ENCODE measurements at regions not wholly inside any gene's neighbourhood (a gene's known extent, or its start where the extent isn't known, plus 50 kb on each side); places are given as distances from the start of the nearest gene placed in this dataset.

- H3K9ac ChIP-seq (ENCODE audit: low read length), result no peak overlapping the region
- no peaks in the 10 kb centered on the region for H3K79me1 ChIP-seq (ENCODE audit: low read length)
- no peak for DNase-seq
- H3K4me2 ChIP-seq (ENCODE audit: low read length), result no peak overlapping the region
- WGBS (ENCODE audit: extremely low coverage, insufficient coverage, low lambda C conversion rate), result no CpG with 5 or more reads among the region's 9 CpGs
- no peak overlapping the region for H3K4ac ChIP-seq (ENCODE audit: low read depth, low read length)
- H3K4me3 ChIP-seq (ENCODE audit: low read length), result no peak overlapping the region
- no peak overlapping the region for H4K5ac ChIP-seq (ENCODE audit: low read length)
- H3K56ac ChIP-seq (ENCODE audit: low read length), result no peak overlapping the region
- H3K23ac ChIP-seq (ENCODE audit: low read length), result no peak overlapping the region
- no peak overlapping the region for H2AK5ac ChIP-seq (ENCODE audit: low read length)
- no peak overlapping the region for H2BK5ac ChIP-seq (ENCODE audit: low read length)
- H3K36me3 ChIP-seq (ENCODE audit: control insufficient read depth, insufficient read depth, low read length), result no peaks in the 10 kb centered on the region
- no peak overlapping the region for H2BK120ac ChIP-seq (ENCODE audit: low read depth, low read length)
- no peaks in the 10 kb centered on the region for H3K4me1 ChIP-seq (ENCODE audit: control insufficient read depth, low read depth, low read length)
- no peaks in the 10 kb centered on the region for H3K79me2 ChIP-seq (ENCODE audit: control insufficient read depth, insufficient read depth, low read length)
- no peak overlapping the region for H4K8ac ChIP-seq (ENCODE audit: low read depth, low read length)
- H3K18ac ChIP-seq (ENCODE audit: low read length), result peak overlapping the region; percentile 28
- H3K27ac ChIP-seq (ENCODE audit: low read depth, low read length), result no peak overlapping the region
- H2BK15ac ChIP-seq (replicated peaks; ENCODE audit: low read depth), result no peak overlapping the region
- no peaks in the 10 kb centered on the region for H3K27me3 ChIP-seq (ENCODE audit: insufficient read depth, low read length, poor library complexity)
Observed at GRCh38 chr2:22901471-22902179, 483.4 kb upstream of the KLHL29 start.

- H4K8ac ChIP-seq (ENCODE audit: low read depth, low read length), result no peak overlapping the region
- no peak overlapping the region for H3K9ac ChIP-seq (ENCODE audit: low read length)
- no peak overlapping the region for H3K4ac ChIP-seq (ENCODE audit: low read depth, low read length)
- no peaks in the 10 kb centered on the region for H3K79me1 ChIP-seq (ENCODE audit: low read length)
- H3K4me3 ChIP-seq (ENCODE audit: low read length), result no peak overlapping the region
- H3K18ac ChIP-seq (ENCODE audit: low read length), result no peak overlapping the region
- no peak overlapping the region for H3K23ac ChIP-seq (ENCODE audit: low read length)
- no peak overlapping the region for H2BK120ac ChIP-seq (ENCODE audit: low read depth, low read length)
- no peak overlapping the region for H2BK5ac ChIP-seq (ENCODE audit: low read length)
- no peaks in the 10 kb centered on the region for H3K79me2 ChIP-seq (ENCODE audit: control insufficient read depth, insufficient read depth, low read length)
- no peak overlapping the region for H3K27ac ChIP-seq (ENCODE audit: low read depth, low read length)
- no peaks in the 10 kb centered on the region for H3K4me1 ChIP-seq (ENCODE audit: control insufficient read depth, low read depth, low read length)
- no peak overlapping the region for H4K5ac ChIP-seq (ENCODE audit: low read length)
- no peaks in the 10 kb centered on the region for H3K27me3 ChIP-seq (ENCODE audit: insufficient read depth, low read length, poor library complexity)
- H2AK5ac ChIP-seq (ENCODE audit: low read length), result no peak overlapping the region
- no CpG with 5 or more reads among the region's 5 CpGs for WGBS (ENCODE audit: extremely low coverage, insufficient coverage, low lambda C conversion rate)
- H3K4me2 ChIP-seq (ENCODE audit: low read length), result no peak overlapping the region
- DNase-seq, result no peak
- no peak overlapping the region for H2BK15ac ChIP-seq (replicated peaks; ENCODE audit: low read depth)
- H3K36me3 ChIP-seq (ENCODE audit: control insufficient read depth, insufficient read depth, low read length), result no peaks in the 10 kb centered on the region
- H3K56ac ChIP-seq (ENCODE audit: low read length), result no peak overlapping the region
Observed at GRCh38 chr2:22902180-22902550, 482.8 kb upstream of the KLHL29 start.

DNA sequence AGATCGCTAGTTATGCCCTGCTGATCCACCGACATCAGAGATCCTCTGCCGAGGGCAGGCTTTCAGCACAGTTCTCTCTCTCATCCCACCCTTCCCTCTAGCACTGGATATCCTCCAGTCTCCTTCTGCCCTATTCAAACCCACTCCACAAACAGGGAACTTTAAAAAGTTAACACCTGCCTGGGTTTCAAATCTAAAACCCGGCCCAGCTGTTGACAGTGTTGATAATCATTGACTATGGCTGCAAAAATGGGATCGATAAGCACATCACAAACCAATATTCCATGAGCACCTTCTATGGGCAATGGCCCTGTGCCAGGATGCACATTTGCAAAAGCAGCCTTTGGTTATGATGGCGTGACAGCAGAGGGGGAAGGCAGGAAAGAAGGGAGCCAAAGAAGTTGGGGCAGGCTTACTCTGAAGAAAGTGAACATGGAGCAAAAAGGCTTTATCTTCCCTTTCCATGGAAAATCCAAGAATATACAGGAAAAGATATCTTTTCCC, 482.3 kb upstream of the KLHL29 start:
- H2BK5ac ChIP-seq (ENCODE audit: low read length), result no peak overlapping the region
- no peak overlapping the region for H3K27ac ChIP-seq (ENCODE audit: low read depth, low read length)
- H3K4ac ChIP-seq (ENCODE audit: low read depth, low read length), result no peak overlapping the region
- H4K8ac ChIP-seq (ENCODE audit: low read depth, low read length), result no peak overlapping the region
- H3K4me2 ChIP-seq (ENCODE audit: low read length), result no peak overlapping the region
- H3K4me3 ChIP-seq (ENCODE audit: low read length), result no peak overlapping the region
- no peak overlapping the region for H3K56ac ChIP-seq (ENCODE audit: low read length)
- H3K9ac ChIP-seq (ENCODE audit: low read length), result no peak overlapping the region
- H2AK5ac ChIP-seq (ENCODE audit: low read length), result no peak overlapping the region
- H2BK120ac ChIP-seq (ENCODE audit: low read depth, low read length), result no peak overlapping the region
- no peak for DNase-seq
- H3K36me3 ChIP-seq (ENCODE audit: control insufficient read depth, insufficient read depth, low read length), result no peaks in the 10 kb centered on the region
- H3K79me2 ChIP-seq (ENCODE audit: control insufficient read depth, insufficient read depth, low read length), result no peaks in the 10 kb centered on the region
- H2BK15ac ChIP-seq (replicated peaks; ENCODE audit: low read depth), result no peak overlapping the region
- no peaks in the 10 kb centered on the region for H3K79me1 ChIP-seq (ENCODE audit: low read length)
- no CpG with 5 or more reads among the region's 6 CpGs for WGBS (ENCODE audit: extremely low coverage, insufficient coverage, low lambda C conversion rate)
- no peak overlapping the region for H3K18ac ChIP-seq (ENCODE audit: low read length)
- no peak overlapping the region for H4K5ac ChIP-seq (ENCODE audit: low read length)
- no peak overlapping the region for H3K23ac ChIP-seq (ENCODE audit: low read length)
- H3K4me1 ChIP-seq (ENCODE audit: control insufficient read depth, low read depth, low read length), result no peaks in the 10 kb centered on the region
- no peaks in the 10 kb centered on the region for H3K27me3 ChIP-seq (ENCODE audit: insufficient read depth, low read length, poor library complexity)

DNA sequence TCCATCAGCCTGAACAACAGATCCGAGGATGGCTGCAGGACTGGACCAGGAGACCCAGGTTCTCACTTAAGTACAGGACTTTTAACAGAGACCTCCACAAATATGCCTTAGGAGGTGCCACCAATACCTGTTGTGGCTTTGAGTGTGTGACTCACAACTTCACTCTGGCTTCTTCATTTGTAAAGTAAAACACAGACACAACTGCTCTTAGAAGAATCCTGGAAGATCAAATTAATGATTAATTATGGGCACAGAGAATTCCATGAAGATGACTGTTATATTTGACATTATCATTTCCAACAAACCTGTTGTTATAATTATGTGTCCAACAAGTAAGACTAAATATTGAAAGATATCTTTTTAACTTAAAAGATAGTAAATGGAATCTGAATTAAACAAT, 481.4 kb upstream of the KLHL29 start:
- no peak overlapping the region for H4K8ac ChIP-seq (ENCODE audit: low read depth, low read length)
- no peaks in the 10 kb centered on the region for H3K4me1 ChIP-seq (ENCODE audit: control insufficient read depth, low read depth, low read length)
- no CpG with 5 or more reads among the region's 1 CpG for WGBS (ENCODE audit: extremely low coverage, insufficient coverage, low lambda C conversion rate)
- no peak overlapping the region for H3K9ac ChIP-seq (ENCODE audit: low read length)
- no peak overlapping the region for H3K4ac ChIP-seq (ENCODE audit: low read depth, low read length)
- H3K56ac ChIP-seq (ENCODE audit: low read length), result no peak overlapping the region
- no peak overlapping the region for H3K27ac ChIP-seq (ENCODE audit: low read depth, low read length)
- H3K79me1 ChIP-seq (ENCODE audit: low read length), result no peaks in the 10 kb centered on the region
- H3K79me2 ChIP-seq (ENCODE audit: control insufficient read depth, insufficient read depth, low read length), result no peaks in the 10 kb centered on the region
- no peak overlapping the region for H3K23ac ChIP-seq (ENCODE audit: low read length)
- H2BK120ac ChIP-seq (ENCODE audit: low read depth, low read length), result no peak overlapping the region
- H3K4me3 ChIP-seq (ENCODE audit: low read length), result no peak overlapping the region
- DNase-seq, result no peak
- no peaks in the 10 kb centered on the region for H3K27me3 ChIP-seq (ENCODE audit: insufficient read depth, low read length, poor library complexity)
- no peak overlapping the region for H2AK5ac ChIP-seq (ENCODE audit: low read length)
- H3K18ac ChIP-seq (ENCODE audit: low read length), result no peak overlapping the region
- H3K4me2 ChIP-seq (ENCODE audit: low read length), result no peak overlapping the region
- no peak overlapping the region for H4K5ac ChIP-seq (ENCODE audit: low read length)
- H3K36me3 ChIP-seq (ENCODE audit: control insufficient read depth, insufficient read depth, low read length), result no peaks in the 10 kb centered on the region
- H2BK5ac ChIP-seq (ENCODE audit: low read length), result no peak overlapping the region
- H2BK15ac ChIP-seq (replicated peaks; ENCODE audit: low read depth), result no peak overlapping the region

- Histone ChIP-seq H3K4me2 (ENCODE audit: low read length) (no peak overlapping the region), H2BK120ac (ENCODE audit: low read depth, low read length) (no peak overlapping the region), H3K27ac (ENCODE audit: low read depth, low read length) (no peak overlapping the region), H4K5ac (ENCODE audit: low read length) (no peak overlapping the region), H3K4ac (ENCODE audit: low read depth, low read length) (no peak overlapping the region), H3K4me3 (ENCODE audit: low read length) (no peak overlapping the region), H3K79me1 (ENCODE audit: low read length) (no peaks in the 10 kb centered on the region), H3K56ac (ENCODE audit: low read length) (no peak overlapping the region), H3K79me2 (ENCODE audit: control insufficient read depth, insufficient read depth, low read length) (no peaks in the 10 kb centered on the region), H3K4me1 (ENCODE audit: control insufficient read depth, low read depth, low read length) (no peaks in the 10 kb centered on the region), H3K36me3 (ENCODE audit: control insufficient read depth, insufficient read depth, low read length) (no peaks in the 10 kb centered on the region), H3K9ac (ENCODE audit: low read length) (no peak overlapping the region), H3K18ac (ENCODE audit: low read length) (no peak overlapping the region), H3K23ac (ENCODE audit: low read length) (no peak overlapping the region), H2AK5ac (ENCODE audit: low read length) (no peak overlapping the region), H3K27me3 (ENCODE audit: insufficient read depth, low read length, poor library complexity) (no peaks in the 10 kb centered on the region), H2BK15ac (replicated peaks; ENCODE audit: low read depth) (no peak overlapping the region), H4K8ac (ENCODE audit: low read depth, low read length) (no peak overlapping the region), H2BK5ac (ENCODE audit: low read length) (no peak overlapping the region)
- peak; percentile 62 for DNase-seq
- no CpG with 5 or more reads among the region's 6 CpGs for WGBS (ENCODE audit: extremely low coverage, insufficient coverage, low lambda C conversion rate)
Observed at GRCh38 chr2:22904126-22904684, 480.8 kb upstream of the KLHL29 start.

- Histone ChIP-seq H3K4ac (ENCODE audit: low read depth, low read length) (no peak overlapping the region), H2BK120ac (ENCODE audit: low read depth, low read length) (no peak overlapping the region), H3K27me3 (ENCODE audit: insufficient read depth, low read length, poor library complexity) (no peaks in the 10 kb centered on the region), H2BK5ac (ENCODE audit: low read length) (no peak overlapping the region), H3K79me2 (ENCODE audit: control insufficient read depth, insufficient read depth, low read length) (no peaks in the 10 kb centered on the region), H3K56ac (ENCODE audit: low read length) (no peak overlapping the region), H4K5ac (ENCODE audit: low read length) (no peak overlapping the region), H3K4me3 (ENCODE audit: low read length) (no peak overlapping the region), H3K18ac (ENCODE audit: low read length) (no peak overlapping the region), H4K8ac (ENCODE audit: low read depth, low read length) (no peak overlapping the region), H2AK5ac (ENCODE audit: low read length) (no peak overlapping the region), H3K23ac (ENCODE audit: low read length) (no peak overlapping the region), H3K9ac (ENCODE audit: low read length) (no peak overlapping the region), H3K4me1 (ENCODE audit: control insufficient read depth, low read depth, low read length) (no peaks in the 10 kb centered on the region), H3K27ac (ENCODE audit: low read depth, low read length) (no peak overlapping the region), H3K4me2 (ENCODE audit: low read length) (no peak overlapping the region), H2BK15ac (replicated peaks; ENCODE audit: low read depth) (no peak overlapping the region), H3K36me3 (ENCODE audit: control insufficient read depth, insufficient read depth, low read length) (no peaks in the 10 kb centered on the region), H3K79me1 (ENCODE audit: low read length) (no peaks in the 10 kb centered on the region)
- no CpG with 5 or more reads among the region's 2 CpGs for WGBS (ENCODE audit: extremely low coverage, insufficient coverage, low lambda C conversion rate)
- no peak for DNase-seq
Observed at GRCh38 chr2:22907330-22907729, 477.6 kb upstream of the KLHL29 start.
